HG02610 (cell line): ENCODE measurements at regions not wholly inside any gene's neighbourhood (a gene's known extent, or its start where the extent isn't known, plus 50 kb on each side); places are given as distances from the start of the nearest gene placed in this dataset.
"Not testable (repeated sequence)": the region's sequence is repeated elsewhere in the genome, so short reads cannot be mapped to it uniquely, and the experiment has no call there.

Source experiments
- ATAC-seq: cut with Tn5 transposase; IDR thresholded peaks from one replicate; pipeline ENCODE4 v1.9.1; 2021; ENCODE audit warnings: mild to moderate bottlenecking, moderate library complexity; ENCODE audit not compliant: unreplicated experiment

DNA sequence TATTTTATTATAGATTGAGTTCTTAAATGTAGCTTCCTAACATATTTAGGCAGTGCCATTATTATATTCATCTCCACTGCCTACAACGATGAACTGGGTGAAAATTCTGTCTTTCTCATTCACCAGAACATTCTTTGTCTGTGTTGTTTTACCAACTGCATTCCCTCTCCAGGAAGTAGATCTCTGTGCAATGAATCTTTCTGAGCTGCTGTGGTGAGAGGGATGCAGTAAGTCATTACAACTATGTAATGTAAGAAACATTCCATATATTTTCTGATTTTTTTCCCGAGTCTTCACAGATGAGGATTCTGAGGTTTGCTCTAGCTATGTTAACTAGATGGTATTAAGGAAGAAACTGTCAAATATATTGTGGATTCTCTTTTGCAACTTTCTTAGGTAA, 811.9 kb upstream of the PCDH7 start:
- no peak for ATAC-seq

GRCh38 chr4:29927895-29928294, 792.3 kb upstream of the PCDH7 start:
- ATAC-seq = no peak

DNA sequence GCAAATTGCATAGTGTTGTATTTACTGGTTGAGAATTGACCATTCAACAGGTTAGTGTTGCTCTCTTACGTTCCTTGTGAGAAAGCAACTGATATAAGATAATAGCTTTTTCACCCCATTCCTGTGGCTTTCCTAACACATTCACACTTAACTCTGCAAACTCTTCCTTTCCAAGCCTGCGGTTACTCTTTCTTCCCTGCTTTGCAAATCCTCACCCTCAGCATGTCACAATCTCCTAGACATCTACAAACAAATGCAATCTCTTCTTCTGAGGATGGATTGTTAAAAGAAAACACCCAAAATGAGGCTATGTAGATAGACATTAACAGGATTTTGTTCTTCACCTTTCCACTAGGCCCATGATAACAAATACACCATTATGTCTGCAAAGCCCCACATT, 771.7 kb upstream of the PCDH7 start:
- ATAC-seq = no peak

- no peak for ATAC-seq
Measured at GRCh38 chr4:29948858-29949257, 771.3 kb upstream of the PCDH7 start.

- ATAC-seq = no peak
Measured at GRCh38 chr4:29966386-29966785, 753.8 kb upstream of the PCDH7 start.

DNA sequence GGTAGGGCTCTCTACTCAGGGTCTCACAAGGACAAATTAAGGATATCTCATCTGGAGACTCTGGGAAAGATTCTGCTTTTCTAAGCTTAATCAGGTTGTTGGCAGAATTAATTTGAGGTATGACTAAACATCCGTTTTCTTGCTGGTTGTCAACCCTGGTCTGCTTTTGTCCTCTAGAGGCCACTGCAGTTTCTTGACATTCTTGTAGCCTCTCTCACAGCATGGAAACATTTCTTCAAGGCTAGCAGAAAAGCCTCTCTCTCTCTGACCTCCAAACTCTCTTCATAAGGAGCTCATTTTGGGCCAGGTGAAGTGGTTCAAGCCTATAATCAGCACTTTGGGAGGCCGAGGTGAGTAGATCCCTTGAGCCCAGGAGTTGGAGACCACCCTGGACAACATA, 749.5 kb upstream of the PCDH7 start:
- ATAC-seq = no peak

DNA sequence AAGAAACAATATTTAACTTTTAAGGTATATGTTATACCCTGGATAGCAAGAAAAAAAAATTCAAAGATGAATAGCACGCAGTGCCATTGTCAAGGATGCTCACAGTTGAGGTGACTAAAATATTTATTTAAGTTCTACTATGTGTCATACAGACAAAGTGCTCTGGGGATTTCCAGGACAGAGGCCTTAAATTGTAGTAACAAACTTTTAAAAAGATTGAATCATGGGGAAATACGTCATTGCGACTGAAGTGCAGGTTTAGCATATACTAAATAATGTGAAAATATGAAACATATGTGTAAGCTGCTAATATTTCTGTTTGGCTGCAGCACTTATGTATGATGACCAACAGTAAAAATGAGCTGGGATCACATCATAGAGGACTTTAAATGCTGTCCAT, 748.0 kb upstream of the PCDH7 start:
- no peak for ATAC-seq

- no peak for ATAC-seq
Measured at GRCh38 chr4:29983890-29984289, 736.3 kb upstream of the PCDH7 start.

GRCh38 chr4:30001628-30002027, 718.5 kb upstream of the PCDH7 start:
- ATAC-seq = no peak

GRCh38 chr4:30002341-30002740, 717.8 kb upstream of the PCDH7 start:
- no peak for ATAC-seq

- ATAC-seq = no peak
Measured at GRCh38 chr4:30005995-30006394, 714.2 kb upstream of the PCDH7 start.

DNA sequence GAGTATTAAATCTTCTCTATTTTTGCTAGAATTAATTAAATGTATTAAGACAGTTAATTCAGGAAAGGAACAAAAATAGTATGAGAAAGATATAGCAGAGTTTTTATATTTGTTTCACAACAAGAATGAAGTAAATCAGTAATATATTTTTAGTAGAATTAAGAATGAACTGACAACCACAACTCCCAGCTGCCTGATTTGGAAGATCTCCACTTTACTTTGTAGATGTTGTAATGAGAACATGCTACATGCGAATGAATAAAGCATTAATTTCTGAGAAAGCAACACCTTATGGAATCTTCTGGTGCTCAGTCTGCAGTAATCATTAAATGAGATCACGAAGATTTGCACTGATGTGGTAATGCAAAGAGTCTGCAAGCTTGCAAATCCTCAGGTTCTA, 695.6 kb upstream of the PCDH7 start:
- ATAC-seq = no peak

GRCh38 chr4:30028826-30029225, 691.3 kb upstream of the PCDH7 start:
- no peak for ATAC-seq

DNA sequence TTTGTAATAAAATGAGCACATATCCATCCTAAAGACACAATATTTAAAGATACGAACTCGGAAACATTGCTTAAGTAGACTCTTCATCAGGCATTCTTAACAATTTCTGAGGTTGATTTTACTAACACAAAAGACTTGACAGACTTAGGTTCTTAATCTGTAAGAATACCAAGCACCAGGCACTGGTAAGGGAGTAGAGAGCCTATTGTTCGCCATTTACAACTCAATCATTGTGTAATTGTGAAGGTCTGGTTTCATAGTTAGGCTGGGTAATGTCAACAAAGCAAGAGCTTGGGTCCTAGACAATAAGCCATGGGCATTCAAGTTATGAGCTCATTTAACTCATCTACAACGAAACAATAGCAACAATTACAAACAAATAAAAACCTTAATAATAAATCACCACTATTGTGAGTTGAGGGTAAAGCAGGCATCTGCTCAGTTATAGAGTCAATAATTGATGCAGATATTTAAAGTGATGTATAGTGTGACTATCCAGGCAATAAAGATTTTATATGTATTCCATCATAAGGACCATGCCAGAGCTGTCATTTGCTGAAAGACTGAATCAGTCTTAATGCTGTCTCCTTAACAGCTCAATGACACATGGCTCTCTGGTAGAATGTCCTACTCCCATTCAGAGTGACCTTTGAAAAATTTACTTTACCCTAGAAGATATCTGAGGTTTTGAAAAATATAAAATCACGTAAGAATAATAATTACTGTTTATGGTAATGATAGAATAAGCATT, 664.0 kb upstream of the PCDH7 start:
- ATAC-seq = no peak

GRCh38 chr4:30068234-30068633, 651.9 kb upstream of the PCDH7 start:
- ATAC-seq = no peak

GRCh38 chr4:30073011-30073710, 647.0 kb upstream of the PCDH7 start:
- no peak for ATAC-seq

DNA sequence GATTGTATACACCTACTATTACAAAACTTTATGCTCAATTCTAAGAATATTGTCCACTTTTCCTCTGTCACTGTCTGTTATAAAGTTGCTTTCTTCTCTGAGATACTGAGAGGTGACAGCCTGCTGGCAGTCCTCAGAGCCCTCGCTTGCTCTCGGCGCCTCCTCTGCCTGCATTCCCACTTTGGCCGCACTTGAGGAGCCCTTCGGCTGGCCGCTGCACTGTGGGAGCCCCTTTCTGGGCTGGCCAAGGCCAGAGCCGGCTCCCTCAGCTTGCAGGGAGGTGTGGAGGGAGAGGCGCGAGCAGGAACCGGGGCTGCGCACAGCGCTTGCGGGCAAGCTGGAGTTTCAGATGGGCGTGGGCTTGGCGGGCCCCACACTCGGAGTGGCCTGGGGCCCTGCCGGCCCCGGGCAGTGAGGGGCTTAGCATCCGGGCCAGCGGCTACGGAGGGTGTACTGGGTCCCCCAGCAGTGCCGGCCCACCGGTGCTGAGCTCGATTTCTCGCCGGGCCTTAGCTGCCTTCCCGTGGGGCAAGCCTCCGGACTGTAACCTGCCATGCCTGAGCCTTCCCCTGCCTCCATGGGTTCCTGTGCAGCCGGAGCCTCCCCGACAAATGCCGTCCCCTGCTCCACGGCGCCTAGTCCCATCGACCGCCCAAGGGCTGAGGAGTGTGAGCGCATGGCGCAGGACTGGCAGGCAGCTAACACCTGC, 627.6 kb upstream of the PCDH7 start:
- ATAC-seq = not testable (repeated sequence)

DNA sequence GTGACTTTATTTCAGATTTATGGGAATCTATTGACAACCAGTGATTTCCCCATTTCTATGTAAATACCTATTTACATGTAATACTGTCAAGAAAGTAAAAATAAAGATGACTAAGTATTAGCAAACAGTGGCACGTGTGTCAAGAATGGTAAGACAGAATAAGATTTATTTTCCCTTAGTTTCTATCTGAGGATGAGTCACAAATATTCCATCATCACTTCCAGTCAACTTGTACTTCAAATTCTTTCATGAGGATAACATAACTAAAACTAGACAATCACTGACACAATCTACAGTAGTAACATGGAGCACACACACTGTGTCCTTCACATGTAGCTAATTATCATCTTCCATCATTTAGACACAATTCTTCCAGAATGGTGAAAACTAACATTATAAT, 625.3 kb upstream of the PCDH7 start:
- no peak for ATAC-seq

- ATAC-seq = no peak
Measured at GRCh38 chr4:30103455-30103854, 616.7 kb upstream of the PCDH7 start.

GRCh38 chr4:30116401-30116800, 603.8 kb upstream of the PCDH7 start:
- ATAC-seq = no peak

GRCh38 chr4:30117433-30117832, 602.7 kb upstream of the PCDH7 start:
- no peak for ATAC-seq

DNA sequence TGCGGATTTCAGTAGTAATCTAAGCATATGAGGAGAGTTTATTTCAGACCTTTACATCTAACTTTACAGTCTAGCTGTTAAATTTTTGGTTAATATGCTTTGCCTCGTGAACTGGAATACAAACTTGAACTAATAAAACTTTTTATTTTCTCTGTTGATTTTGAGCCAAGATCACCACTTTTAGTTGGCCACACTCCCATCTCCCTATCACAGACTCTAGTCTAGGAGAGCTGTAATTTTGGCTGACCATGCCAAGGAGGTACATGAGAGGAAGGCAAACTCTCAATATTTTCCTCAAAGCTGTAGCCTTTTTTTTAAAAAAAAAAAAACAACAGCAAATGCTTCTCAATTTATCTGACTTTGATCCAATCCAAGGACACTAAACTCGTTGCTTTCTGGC, 597.5 kb upstream of the PCDH7 start:
- no peak for ATAC-seq
